Tibial nerve (tissue), 4 donors: ENCODE measurements at regions not wholly inside any gene's neighbourhood (a gene's known extent, or its start where the extent isn't known, plus 50 kb on each side); places are given as distances from the start of the nearest gene placed in this dataset.

ENCODE experiments used
- CTCF ChIP-seq, 5 experiments: fragments of 200-600 bp in 3 of 5; fragments of 450-650 bp in 2 of 5; sonication (generic) in 3 of 5; IDR thresholded peaks; one replicate each; pipeline ENCODE4 v1.5.1; 2016 to 2019; ENCODE audit warnings: antibody characterized with exemption in 5 of 5, mild to moderate bottlenecking in 3 of 5, moderate library complexity in 2 of 5
- EP300 ChIP-seq, 2 donors: sonication (generic); formaldehyde crosslinking; IDR thresholded peaks; one replicate each; pipeline ENCODE4 v1.6.1; 2017; ENCODE audit warnings: antibody characterized with exemption in 2 of 2, mild to moderate bottlenecking in 1 of 2

DNA sequence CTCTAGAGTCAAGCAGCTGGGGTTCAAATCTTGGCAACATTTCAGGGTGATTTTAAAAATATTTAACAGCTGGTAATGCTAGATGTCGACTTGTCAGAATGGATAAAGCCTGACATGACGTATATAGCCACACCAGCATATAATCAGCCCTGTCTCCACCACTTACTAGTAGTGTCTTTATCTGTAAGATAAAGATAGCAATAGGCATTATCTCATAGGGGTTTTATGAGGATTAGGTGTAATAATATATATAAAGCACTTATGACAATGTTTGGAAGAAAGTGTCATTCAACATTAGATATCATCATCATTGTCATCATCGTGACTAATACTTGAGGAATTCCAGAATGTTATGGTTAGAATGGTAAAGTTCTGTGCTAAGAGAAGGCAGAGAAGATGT, 369.0 kb upstream of the CWC22 start:
- TF ChIP-seq CTCF (IDR thresholded peaks at IDR 0.05) (no peak), EP300 (IDR thresholded peaks at IDR 0.05) (no peak)
